GM12878 (cell line): ENCODE measurements at regions not wholly inside any gene's neighbourhood (a gene's known extent, or its start where the extent isn't known, plus 50 kb on each side); places are given as distances from the start of the nearest gene placed in this dataset.
"Not testable (repeated sequence)": the region's sequence is repeated elsewhere in the genome, so short reads cannot be mapped to it uniquely, and the experiment has no call there.

Experiments
- ATAC-seq: fragments of 200-7000 bp; cut with Tn5 transposase; 3 replicates; pipeline ENCODE4 v1.9.1; 2020; ENCODE audit warnings: mild to moderate bottlenecking, moderate library complexity
- BruUV-seq: library from RNA; stranded (reverse); fragments of 400-500 nt; replicated peaks from 2 replicates; lab custom pipeline; 2021; lab: Mats Ljungman, UMichigan
- CTCF ChIA-PET: fragments of 300-600 bp; sonication (Branson Sonifier 250); formaldehyde crosslinking; extraction: SDS; loops from one replicate; lab custom pipeline; 2021; ENCODE audit warnings: inconsistent platforms; lab: Yijun Ruan, JAX
- POLR2A ChIA-PET: fragments of 350-600 bp; formaldehyde crosslinking; extraction: SDS; loops from one replicate; lab custom pipeline; 2021; ENCODE audit warnings: inconsistent platforms; lab: Charles Lee
- RAD21 ChIA-PET: fragments of 300-600 bp; sonication (Branson Sonifier 250); formaldehyde crosslinking; loops from one replicate; lab custom pipeline; 2023; ENCODE audit warnings: antibody characterized with exemption; ENCODE audit not compliant: unreplicated experiment; lab: Charles Lee
- SMC1A ChIA-PET: fragments of 300-600 bp; sonication (Branson Sonifier 250); formaldehyde crosslinking; loops from one replicate; lab custom pipeline; 2023; ENCODE audit not compliant: unreplicated experiment, uncharacterized antibody; lab: Charles Lee
- DNase-seq: peaks from one replicate; pipeline ENCODE4 v3.0.0-alpha.2; 2011; ENCODE audit warnings: low read depth, low spot score
- FAIRE-seq: peaks from 3 replicates; lab custom pipeline; 2011; peaks lifted over from hg19 to GRCh38; lab: Jason Lieb, UNC
- H2AFZ ChIP-seq: 2 replicates; pipeline ENCODE4 v1.6.0; 2011; ENCODE audit warnings: low read depth, low read length, control low read depth; ENCODE audit not compliant: control insufficient read depth
- H3K27ac ChIP-seq: 2 replicates; pipeline ENCODE4 v1.5.1; 2011; ENCODE audit warnings: control low read depth; ENCODE audit not compliant: control insufficient read depth, insufficient read depth
- H3K27me3 ChIP-seq, 2 experiments: replicated peaks in 1 of 2; 2 replicates each; pipeline versions ENCODE4 v1.6.0 to v1.6.1; 2011; ENCODE audit warnings: low read length in 1 of 2; ENCODE audit not compliant: control insufficient read depth in 2 of 2, insufficient read depth in 2 of 2
- H3K36me3 ChIP-seq, 2 experiments: 2 replicates each; pipeline ENCODE4 v1.5.1; 2011; ENCODE audit warnings: low read length in 1 of 2; ENCODE audit not compliant: control insufficient read depth in 2 of 2, insufficient read depth in 2 of 2
- H3K4me1 ChIP-seq: 2 replicates; pipeline ENCODE4 v1.6.1; 2011; ENCODE audit warnings: mild to moderate bottlenecking, low read length, moderate library complexity, mixed read lengths; ENCODE audit not compliant: control insufficient read depth, insufficient read depth
- H3K4me2 ChIP-seq: 2 replicates; pipeline ENCODE4 v1.6.0; 2011; ENCODE audit warnings: control low read depth; ENCODE audit not compliant: control insufficient read depth, insufficient read depth
- H3K4me3 ChIP-seq: fragments of 200-600 bp; sonication (generic); 2 replicates; pipeline ENCODE4 v1.5.1; 2016
- H3K79me2 ChIP-seq: 2 replicates; pipeline ENCODE4 v1.6.0; 2011; ENCODE audit warnings: low read length; ENCODE audit not compliant: control insufficient read depth, insufficient read depth
- H3K9ac ChIP-seq: 2 replicates; pipeline ENCODE4 v1.8.0; 2011; ENCODE audit warnings: low read length, control low read depth, mixed read lengths; ENCODE audit not compliant: control insufficient read depth, insufficient read depth
- H3K9me3 ChIP-seq: replicated peaks from 3 replicates; pipeline ENCODE4 v1.5.1; 2011; ENCODE audit warnings: mild to moderate bottlenecking, low read length; ENCODE audit not compliant: control insufficient read depth, insufficient read depth
- H4K20me1 ChIP-seq: 2 replicates; pipeline ENCODE4 v1.6.0; 2011; ENCODE audit not compliant: control insufficient read depth, insufficient read depth
- CBX3 ChIP-seq: fragments of 200-600 bp; sonication (generic); IDR thresholded peaks from 2 replicates; pipeline ENCODE4 v1.6.1; 2016; ENCODE audit warnings: low read depth, borderline replicate concordance
- CEBPB ChIP-seq, 2 experiments: fragments of 150-350 bp in 1 of 2; IDR thresholded peaks; 2 replicates each; pipeline ENCODE4 v1.6.1; 2012 to 2014; ENCODE audit warnings: low read depth in 2 of 2, low read length in 2 of 2, borderline replicate concordance in 1 of 2, inconsistent platforms in 1 of 2
- GATAD2B ChIP-seq: fragments of 450-650 bp; conservative IDR thresholded peaks from 2 replicates; pipeline ENCODE4 v1.6.1; 2017; ENCODE audit warnings: low read depth, mild to moderate bottlenecking, moderate library complexity
- IRF4 ChIP-seq: IDR thresholded peaks from 2 replicates; pipeline ENCODE4 v1.6.1; 2011; ENCODE audit warnings: low read depth, low read length
- NFIC ChIP-seq: IDR thresholded peaks from 2 replicates; pipeline ENCODE4 v1.6.1; 2012; ENCODE audit warnings: low read depth, mild to moderate bottlenecking, inconsistent platforms, low read length, moderate library complexity
- PAX5 ChIP-seq: IDR thresholded peaks from 2 replicates; pipeline ENCODE4 v1.6.1; 2011; ENCODE audit warnings: low read depth, low read length, borderline replicate concordance
- RCOR1 ChIP-seq: conservative IDR thresholded peaks from 2 replicates; pipeline ENCODE4 v1.6.1; 2012; ENCODE audit warnings: low read depth, low read length, improper control_type of control experiment
- SMC3 ChIP-seq: IDR thresholded peaks from 2 replicates; pipeline ENCODE4 v1.6.1; 2011; ENCODE audit warnings: low read length, improper control_type of control experiment, borderline replicate concordance
- ZNF207 ChIP-seq: fragments of 450-650 bp; IDR thresholded peaks from 2 replicates; pipeline ENCODE4 v1.6.1; 2014; ENCODE audit warnings: antibody characterized with exemption, mild to moderate bottlenecking, borderline replicate concordance
- ZZZ3 ChIP-seq: IDR thresholded peaks from 2 replicates; pipeline ENCODE4 v1.6.1; 2011; ENCODE audit warnings: low read depth; ENCODE audit not compliant: control insufficient read depth, insufficient read length
- WGBS: methylation state at CpG from one replicate; pipeline ENCODE4 v1.1.6; 2016; ENCODE audit warnings: low lambda C conversion rate; ENCODE audit not compliant: insufficient replicate concordance, insufficient coverage; ENCODE audit errors: missing lambda C conversion rate; 5-methylcytosine and 5-hydroxymethylcytosine counted together
- in situ Hi-C: fragments of 300-500 bp; cut with MboI; formaldehyde crosslinking; loops from 9 replicates; pipeline ENCODE4 v1.14.3; 2018; ENCODE audit warnings: mixed read lengths
- intact Hi-C: fragments of 100-400 bp; cut with micrococcal nuclease; formaldehyde crosslinking; loops from one replicate; pipeline ENCODE4 v1.14.2; 2022; ENCODE audit not compliant: unreplicated experiment

DNA sequence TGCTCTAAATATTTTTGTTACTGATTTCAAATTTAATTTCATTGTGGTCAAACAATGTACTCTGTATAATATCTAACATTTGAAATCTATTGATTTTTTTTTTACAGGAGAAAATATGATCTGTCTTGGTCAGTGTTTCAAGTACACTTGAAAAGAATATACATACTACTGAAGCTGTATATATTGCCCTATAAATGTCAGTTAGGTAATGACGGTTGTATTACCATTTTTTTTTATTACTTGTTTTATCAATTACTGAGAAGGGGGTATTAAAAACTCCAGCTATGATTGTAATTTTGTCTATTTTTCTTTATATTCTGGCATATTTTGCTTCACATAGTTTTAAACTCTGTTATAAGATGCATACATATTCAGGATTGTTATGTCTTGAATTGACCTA is 59.7 kb upstream of the CACHD1 start:
- Histone ChIP-seq H3K4me1 (no peaks in the 10 kb centered on the region), H4K20me1 (no peaks in the 10 kb centered on the region), H3K4me3 (no peak overlapping the region), H3K9ac (no peak overlapping the region), H2AFZ (no peak overlapping the region), H3K27ac (no peak overlapping the region), H3K79me2 (no peaks in the 10 kb centered on the region), H3K4me2 (no peak overlapping the region), H3K36me3 (no peaks in the 10 kb centered on the region), H3K27me3 (no peaks in the 10 kb centered on the region), H3K9me3 (no peaks in the 10 kb centered on the region)
- WGBS = 87% methylated on average over 1 of the region's 1 CpG
- DNase-seq = no peak
- no TSS peak for BruUV-seq
- POLR2A ChIA-PET = no interaction called here
- no peak for FAIRE-seq
- TF ChIP-seq CBX3 (no peak), SMC3 (no peak), PAX5 (no peak), CEBPB (IDR thresholded peaks at IDR 0.05; ENCODE audit: borderline replicate concordance in 1 of 2, low read depth in 2 of 2, low read length in 2 of 2) (no peak), IRF4 (no peak), ZNF207 (no peak), ZZZ3 (no peak), GATAD2B (no peak), NFIC (no peak), RCOR1 (no peak)
- CTCF ChIA-PET = no interaction called here
- no peak for ATAC-seq
- in situ Hi-C loops = no loop called here
- RAD21 ChIA-PET = no interaction called here
- intact Hi-C loops = no loop called here
- SMC1A ChIA-PET = no interaction called here

DNA sequence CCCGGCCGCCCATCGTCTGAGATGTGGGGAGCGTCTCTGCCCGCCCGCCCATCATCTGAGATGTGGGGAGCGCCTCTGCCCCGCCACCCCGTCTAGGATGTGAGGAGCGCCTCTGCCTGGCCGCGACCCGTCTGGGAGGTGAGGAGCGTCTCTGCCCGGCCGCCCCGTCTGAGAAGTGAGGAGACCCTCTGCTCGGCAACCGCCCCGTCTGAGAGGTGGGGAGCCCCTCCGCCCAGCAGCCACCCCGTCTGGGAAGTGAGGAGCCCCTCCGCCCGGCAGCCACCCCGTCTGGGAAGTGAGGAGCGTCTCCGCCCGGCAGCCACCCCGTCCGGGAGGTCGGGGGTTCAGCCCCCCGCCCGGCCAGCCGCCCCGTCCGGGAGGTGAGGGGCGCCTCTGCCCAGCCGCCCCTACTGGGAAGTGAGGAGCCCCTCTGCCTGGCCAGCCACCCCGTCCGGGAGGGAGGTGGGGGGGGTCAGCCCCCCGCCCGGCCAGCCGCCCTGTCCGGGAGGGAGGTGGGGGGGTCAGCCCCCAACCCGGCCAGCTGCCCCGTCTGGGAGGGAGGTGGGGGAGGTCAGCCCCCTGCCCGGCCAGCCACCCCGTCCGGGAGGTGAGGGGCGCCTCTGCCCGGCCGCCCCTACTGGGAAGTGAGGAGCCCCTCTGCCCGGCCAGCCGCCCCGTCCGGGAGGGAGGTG is 54.9 kb upstream of the CACHD1 start:
- H3K27ac ChIP-seq, H4K20me1 ChIP-seq, SMC1A ChIA-PET, FAIRE-seq, H3K4me3 ChIP-seq, H3K9ac ChIP-seq, POLR2A ChIA-PET, H3K36me3 ChIP-seq, DNase-seq, BruUV-seq, H3K9me3 ChIP-seq, H3K27me3 ChIP-seq, H2AFZ ChIP-seq, H3K79me2 ChIP-seq, RAD21 ChIA-PET, H3K4me2 ChIP-seq, CTCF ChIA-PET, in situ Hi-C loops, intact Hi-C loops, ATAC-seq, H3K4me1 ChIP-seq: not testable (repeated sequence)
- WGBS = 76% methylated on average over 7 of the region's 56 CpGs
